Activated CD8-positive, alpha-beta memory T cell treated with anti-CD3 and anti-CD28 coated beads, Interleukin-2, amount 10 ng/mL, durations not matched to agents 7 days and 5 days (primary cell): ENCODE measurements at regions not wholly inside any gene's neighbourhood (a gene's known extent, or its start where the extent isn't known, plus 50 kb on each side); places are given as distances from the start of the nearest gene placed in this dataset.

Experiments
- ATAC-seq: fragments of 150-1000 bp; cut with Tn5 transposase; one replicate; pipeline ENCODE4 v1.10.0; 2021; ENCODE audit warnings: moderate library complexity
- CTCF ChIA-PET: fragments of 350-600 bp; sonication (Branson Sonifier 250); formaldehyde crosslinking; loops from one replicate; lab custom pipeline; 2021; ENCODE audit warnings: antibody characterized with exemption; lab: Charles Lee
- DNase-seq: peaks from one replicate; pipeline ENCODE4 v3.0.0-alpha.2; 2020
- H3K27ac Mint-ChIP-seq: one replicate; pipeline ENCODE4 v1.8.0; 2021; ENCODE audit warnings: mild to moderate bottlenecking, mixed read lengths
- H3K27me3 Mint-ChIP-seq: one replicate; pipeline ENCODE4 v1.8.0; 2021; ENCODE audit warnings: mixed read lengths
- H3K36me3 Mint-ChIP-seq: one replicate; pipeline ENCODE4 v1.8.0; 2021; ENCODE audit warnings: mild to moderate bottlenecking, mixed read lengths
- H3K4me1 Mint-ChIP-seq: one replicate; pipeline ENCODE4 v1.8.0; 2021; ENCODE audit warnings: mixed read lengths
- H3K4me3 Mint-ChIP-seq: one replicate; pipeline ENCODE4 v1.8.0; 2021; ENCODE audit warnings: mild to moderate bottlenecking, moderate library complexity, mixed read lengths
- H3K9me3 Mint-ChIP-seq: one replicate; pipeline ENCODE4 v1.8.0; 2022; ENCODE audit warnings: low read depth, mixed read lengths

DNA sequence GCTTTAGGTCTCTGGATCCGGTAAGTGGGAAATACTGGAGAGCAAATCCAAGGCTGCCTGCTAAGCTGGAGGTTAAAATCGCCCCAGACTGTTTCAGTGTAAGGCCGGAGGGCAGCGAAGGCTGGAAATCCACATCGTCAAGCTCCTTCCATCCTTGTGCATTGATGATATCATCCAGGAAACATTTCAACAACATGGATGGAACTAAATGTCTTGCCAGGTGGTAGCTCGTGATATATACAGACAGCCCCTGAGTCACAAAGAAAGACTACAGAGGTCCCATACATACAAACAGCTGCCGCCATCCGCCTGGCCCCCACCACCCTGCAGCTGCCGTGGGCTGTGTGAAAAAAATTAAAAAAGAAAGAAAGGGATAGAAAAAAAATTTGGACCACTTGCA is 148.9 kb upstream of the RBPJ start:
- Mint-ChIP-seq H3K9me3 (no peaks in the 10 kb centered on the region), H3K27ac (no peak overlapping the region), H3K27me3 (peaks cover 8% of the 10 kb centered on the region), H3K4me3 (no peak overlapping the region), H3K4me1 (peaks cover 4% of the 10 kb centered on the region), H3K36me3 (no peaks in the 10 kb centered on the region)
- CTCF ChIA-PET: no interaction called here
- peak; percentile 16 for DNase-seq
- ATAC-seq: no peak

DNA sequence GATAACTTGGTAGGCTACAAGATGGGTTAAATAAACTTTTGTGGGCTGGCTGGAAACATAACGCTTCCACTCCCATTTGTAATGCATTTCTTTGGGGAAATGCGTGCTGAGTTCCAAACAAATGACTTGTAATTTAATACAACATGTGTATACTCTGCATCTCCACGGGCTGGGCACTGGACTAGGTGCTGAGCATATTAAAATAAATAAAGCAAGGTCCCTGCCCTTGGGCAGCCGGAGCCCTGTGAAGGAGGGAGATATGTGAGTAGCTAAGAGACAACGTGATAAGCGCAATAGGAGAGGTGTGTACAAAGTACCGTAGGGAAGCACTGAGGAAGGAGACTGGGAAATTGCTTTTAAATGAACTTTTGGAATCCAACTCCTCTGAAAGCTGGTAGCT is 147.2 kb upstream of the RBPJ start:
- H3K9me3 Mint-ChIP-seq: no peaks in the 10 kb centered on the region
- no peak overlapping the region for H3K27ac Mint-ChIP-seq
- no peaks in the 10 kb centered on the region for H3K36me3 Mint-ChIP-seq
- DNase-seq (peak; percentile 15), ATAC-seq (no peak)
- H3K4me3 Mint-ChIP-seq: no peak overlapping the region
- peaks cover 8% of the 10 kb centered on the region for H3K27me3 Mint-ChIP-seq
- CTCF ChIA-PET: interaction anchor here (1.0 to 1.5 kb wide), 2 partner anchors 23 to 29 kb away, joined by 3 to 4 read pairs; no protein-coding TSS in a partner anchor
- H3K4me1 Mint-ChIP-seq: peaks cover 4% of the 10 kb centered on the region

DNA sequence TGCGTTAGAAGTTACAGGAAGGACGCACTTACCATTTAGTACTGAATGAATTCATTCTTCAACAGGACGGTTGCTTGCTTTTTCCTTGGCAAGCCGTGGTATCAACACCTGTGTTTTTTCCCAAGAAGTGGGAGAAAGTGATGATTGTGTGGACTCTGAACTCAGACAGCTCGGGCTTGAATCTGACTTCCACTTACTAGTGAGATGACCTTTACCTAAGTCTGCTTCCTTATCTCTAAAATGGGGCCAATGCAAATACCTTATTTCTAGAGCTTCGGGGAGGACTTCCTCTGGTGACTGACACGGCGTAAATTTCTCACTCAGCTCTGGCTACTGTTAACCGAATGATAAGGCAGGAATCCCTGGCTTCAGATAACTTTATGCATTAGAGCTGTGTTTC is 146.8 kb upstream of the RBPJ start:
- Mint-ChIP-seq H3K27me3 (peaks cover 8% of the 10 kb centered on the region), H3K4me1 (peaks cover 7% of the 10 kb centered on the region), H3K9me3 (no peaks in the 10 kb centered on the region), H3K4me3 (no peak overlapping the region), H3K36me3 (no peaks in the 10 kb centered on the region), H3K27ac (no peak overlapping the region)
- CTCF ChIA-PET: interaction anchor here (1.0 to 1.5 kb wide), 2 partner anchors 22 to 29 kb away, joined by 3 to 4 read pairs; no protein-coding TSS in a partner anchor
- ATAC-seq (no peak), DNase-seq (peak; percentile 5)

DNA sequence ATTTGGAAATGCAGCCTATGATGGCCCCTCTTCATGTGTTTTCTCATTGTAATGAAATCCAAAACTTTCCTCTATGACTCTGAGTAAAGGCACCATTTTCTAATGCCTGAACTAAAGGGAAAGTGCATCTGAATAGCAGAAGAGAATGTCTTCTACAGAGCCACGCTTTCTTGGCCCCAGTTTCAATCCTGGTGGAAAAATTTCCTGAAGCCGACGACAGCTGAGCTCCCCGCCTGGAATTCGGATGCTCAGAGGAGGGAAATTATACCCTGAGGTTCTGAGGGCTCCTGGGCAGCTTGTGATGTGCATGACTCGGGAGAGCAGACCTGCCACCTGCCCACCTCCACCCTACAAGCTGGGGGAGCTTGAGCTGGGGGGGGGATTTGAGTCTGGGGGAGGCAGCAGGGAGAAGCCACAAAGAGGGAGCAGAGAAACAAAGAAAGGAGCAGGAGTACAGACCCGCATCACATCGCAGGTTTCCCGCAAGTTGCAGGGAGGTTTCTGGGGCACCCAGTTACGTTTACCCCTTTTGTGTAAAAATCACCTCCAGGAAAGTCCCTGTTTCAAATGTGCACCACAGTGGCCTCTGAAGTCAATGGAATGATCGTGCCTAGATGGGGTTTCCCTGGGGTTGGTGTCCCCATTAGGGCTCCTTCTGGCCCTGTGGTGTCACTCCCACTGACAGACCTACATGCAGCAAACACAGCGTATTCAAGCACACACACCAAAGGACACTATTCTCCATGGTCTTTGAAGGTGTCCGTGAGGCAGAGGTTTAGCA is 145.6 kb upstream of the RBPJ start:
- Mint-ChIP-seq H3K27me3 (peaks cover 8% of the 10 kb centered on the region), H3K27ac (no peak overlapping the region), H3K9me3 (no peaks in the 10 kb centered on the region), H3K36me3 (peaks cover 1% of the 10 kb centered on the region), H3K4me3 (no peak overlapping the region), H3K4me1 (peaks cover 12% of the 10 kb centered on the region)
- CTCF ChIA-PET: interaction anchor here (1.5 kb wide), 1 partner anchor 30 kb away, joined by 3 read pairs; no protein-coding TSS in a partner anchor
- ATAC-seq: no peak
- DNase-seq: peak; percentile 40

DNA sequence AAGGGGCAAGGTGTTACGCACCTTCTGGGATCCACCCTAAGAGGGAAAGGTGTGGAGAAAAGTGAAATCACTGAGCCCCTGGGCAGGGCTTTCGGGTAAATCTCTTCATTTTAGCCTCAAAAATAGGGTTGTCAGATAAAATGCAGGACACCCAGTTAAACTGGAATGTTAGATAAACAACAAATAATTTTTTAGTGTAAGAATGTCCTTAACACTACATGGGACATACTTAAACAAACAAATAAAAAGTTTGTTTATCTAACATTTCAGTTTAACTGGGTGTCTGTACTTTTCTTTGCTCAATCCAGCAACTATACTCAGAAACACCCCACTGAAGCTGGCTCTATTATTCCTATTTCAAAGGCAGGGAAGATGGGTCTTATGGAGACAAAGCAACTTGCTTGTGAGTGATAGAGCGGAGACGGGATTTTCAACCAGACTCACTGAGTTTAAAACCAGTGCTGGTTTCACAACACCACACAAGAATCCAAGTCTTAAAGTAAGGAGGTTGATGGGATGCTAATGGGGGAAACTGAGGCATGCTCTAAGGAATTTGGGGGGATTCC is 144.8 kb upstream of the RBPJ start:
- H3K4me3 Mint-ChIP-seq: no peak overlapping the region
- CTCF ChIA-PET: no interaction called here
- no peaks in the 10 kb centered on the region for H3K9me3 Mint-ChIP-seq

DNA sequence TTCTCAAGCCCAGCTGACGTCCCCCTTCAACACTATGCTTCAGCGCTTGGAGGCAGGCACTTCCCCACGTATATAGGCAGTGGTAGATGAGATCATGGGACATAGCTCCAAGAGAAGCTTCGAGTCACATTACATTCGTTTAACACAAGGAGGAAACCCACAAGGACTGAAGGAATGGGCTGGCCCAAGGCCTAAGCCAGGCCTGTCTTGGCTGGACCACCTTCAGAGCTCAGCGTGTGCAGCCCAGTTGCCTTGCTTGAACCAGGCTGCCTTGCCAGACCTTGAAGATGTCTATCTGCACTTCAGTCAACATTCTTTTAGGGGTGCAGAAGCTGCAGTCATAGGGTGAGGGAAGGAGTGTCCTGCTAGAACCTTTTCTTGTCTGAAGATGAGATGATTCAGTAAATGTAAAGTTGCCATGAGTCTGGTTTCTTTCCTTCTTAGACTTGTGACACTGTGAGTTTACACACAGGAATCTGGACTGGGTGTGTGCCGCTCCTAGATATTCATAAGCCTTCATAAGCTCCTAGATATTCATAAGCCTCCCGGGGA is 144.1 kb upstream of the RBPJ start:
- Mint-ChIP-seq H3K36me3 (peaks cover 1% of the 10 kb centered on the region), H3K9me3 (no peaks in the 10 kb centered on the region), H3K4me3 (no peak overlapping the region), H3K27me3 (peaks cover 8% of the 10 kb centered on the region), H3K4me1 (peaks cover 12% of the 10 kb centered on the region), H3K27ac (no peak overlapping the region)
- CTCF ChIA-PET: no interaction called here
- no peak for ATAC-seq
- peak; percentile 37 for DNase-seq

More for the DNA sequence above, 144.8 kb upstream of the RBPJ start:
- Mint-ChIP-seq H3K27ac (no peak overlapping the region), H3K36me3 (peaks cover 1% of the 10 kb centered on the region), H3K4me1 (peaks cover 12% of the 10 kb centered on the region), H3K27me3 (peaks cover 8% of the 10 kb centered on the region)
- ATAC-seq (no peak), DNase-seq (no peak)

DNA sequence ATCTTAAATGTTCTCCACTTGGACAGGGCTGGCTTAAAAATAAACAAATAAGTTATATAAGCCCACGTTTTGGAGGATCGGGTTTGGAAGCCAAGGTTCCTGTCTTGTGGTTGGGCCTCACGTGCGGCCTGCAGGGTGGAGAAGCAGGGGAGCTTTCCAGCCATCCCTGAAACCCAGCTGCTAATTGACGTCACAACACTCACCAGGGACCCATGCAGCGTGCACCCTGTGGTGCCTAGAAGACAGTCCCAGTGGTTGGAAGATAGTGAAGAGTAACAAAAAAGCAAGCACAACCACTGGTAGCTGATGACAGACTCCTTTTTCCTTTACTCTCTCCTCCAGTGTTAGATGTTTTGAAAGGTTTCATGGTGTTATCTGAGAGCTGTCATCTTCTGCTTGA is 142.0 kb upstream of the RBPJ start:
- Mint-ChIP-seq H3K4me3 (no peak overlapping the region), H3K4me1 (peaks cover 12% of the 10 kb centered on the region), H3K27me3 (no peaks in the 10 kb centered on the region), H3K9me3 (no peaks in the 10 kb centered on the region), H3K27ac (peak overlapping the region; percentile 7), H3K36me3 (peaks cover 1% of the 10 kb centered on the region)
- no peak for ATAC-seq
- CTCF ChIA-PET: interaction anchor here (2.5 kb wide), 1 partner anchor 146 kb away, joined by 6 read pairs; no protein-coding TSS in a partner anchor
- DNase-seq: peak; percentile 23

DNA sequence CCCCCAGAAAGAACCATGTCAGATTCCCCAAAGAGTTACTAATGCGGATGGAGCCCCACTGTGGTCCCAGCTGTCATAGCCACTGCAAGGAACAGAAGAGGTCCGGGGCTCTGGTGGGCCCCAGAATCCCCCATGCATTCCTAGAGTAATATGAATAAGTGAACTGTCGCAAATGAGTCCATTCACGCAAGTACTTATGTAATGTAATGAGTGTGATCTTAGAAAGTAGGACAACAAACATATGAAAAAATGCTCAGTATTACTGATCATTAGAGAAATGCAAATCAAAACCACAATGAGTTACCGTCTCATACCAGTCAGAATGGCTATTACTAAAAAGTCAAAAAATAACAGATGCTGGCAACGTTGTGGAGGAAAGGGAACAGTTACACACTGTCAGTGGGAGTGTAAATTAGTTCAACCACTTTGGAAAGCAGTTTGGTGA is 141.5 kb upstream of the RBPJ start:
- DNase-seq (peak; percentile 39), ATAC-seq (no peak)
- Mint-ChIP-seq H3K27me3 (no peaks in the 10 kb centered on the region), H3K27ac (peak overlapping the region; percentile 7), H3K4me1 (peaks cover 12% of the 10 kb centered on the region), H3K4me3 (no peak overlapping the region), H3K9me3 (no peaks in the 10 kb centered on the region), H3K36me3 (peaks cover 1% of the 10 kb centered on the region)
- CTCF ChIA-PET: interaction anchor here (2.5 kb wide), 1 partner anchor 146 kb away, joined by 6 read pairs; no protein-coding TSS in a partner anchor

DNA sequence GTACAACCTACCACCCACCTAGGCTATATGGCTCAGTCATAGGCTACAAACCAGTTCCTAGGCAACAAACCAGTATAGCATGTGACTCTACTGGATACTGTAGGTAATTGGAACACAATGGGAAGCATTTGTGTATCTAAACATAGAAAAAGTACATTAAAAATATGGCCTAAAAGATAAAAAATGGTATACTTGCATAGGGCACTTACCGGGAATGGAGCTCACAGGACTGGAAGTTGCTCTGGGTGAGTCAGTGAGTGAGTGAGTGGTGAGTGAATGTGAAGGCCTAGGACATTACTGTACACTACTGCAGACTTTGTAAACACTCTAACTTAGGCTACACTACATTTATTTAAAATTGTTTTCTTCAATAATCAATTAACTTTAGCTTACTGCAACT is 139.2 kb upstream of the RBPJ start:
- ATAC-seq: no peak
- no peak overlapping the region for H3K27ac Mint-ChIP-seq
- CTCF ChIA-PET: interaction anchor here (1.5 kb wide), 1 partner anchor 16 kb away, joined by 3 read pairs; no protein-coding TSS in a partner anchor

DNA sequence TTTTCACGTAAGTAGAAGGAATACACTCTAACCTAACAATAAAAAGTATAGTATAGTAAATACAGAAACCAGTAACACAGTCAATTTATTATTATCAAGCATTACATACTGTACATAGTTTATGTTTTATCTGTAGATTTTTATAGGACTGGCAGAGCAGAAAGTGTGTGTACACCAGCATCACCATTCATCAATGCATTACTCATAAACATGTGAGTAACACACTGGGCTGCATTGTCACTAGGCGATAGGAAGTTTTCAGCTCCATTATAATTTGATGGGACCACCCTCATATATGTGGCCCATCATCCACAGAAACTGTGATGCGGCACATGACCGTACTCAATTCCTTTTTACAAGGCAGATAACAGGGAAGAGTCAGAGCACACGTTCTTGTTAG is 137.8 kb upstream of the RBPJ start:
- no peak for DNase-seq
- no peak for ATAC-seq
- CTCF ChIA-PET: interaction anchor here (1.4 to 1.5 kb wide), 2 partner anchors 14 to 226 kb away, joined by 3 read pairs; no protein-coding TSS in a partner anchor
- H3K36me3 Mint-ChIP-seq: peaks cover 1% of the 10 kb centered on the region
- H3K4me1 Mint-ChIP-seq: peaks cover 8% of the 10 kb centered on the region
- no peaks in the 10 kb centered on the region for H3K9me3 Mint-ChIP-seq
- no peak overlapping the region for H3K4me3 Mint-ChIP-seq
- no peaks in the 10 kb centered on the region for H3K27me3 Mint-ChIP-seq
- H3K27ac Mint-ChIP-seq: no peak overlapping the region

More for the DNA sequence above, 139.2 kb upstream of the RBPJ start:
- DNase-seq: peak; percentile 16
- Mint-ChIP-seq H3K4me3 (no peak overlapping the region), H3K36me3 (peaks cover 1% of the 10 kb centered on the region), H3K9me3 (no peaks in the 10 kb centered on the region), H3K27me3 (no peaks in the 10 kb centered on the region), H3K4me1 (peaks cover 8% of the 10 kb centered on the region)

DNA sequence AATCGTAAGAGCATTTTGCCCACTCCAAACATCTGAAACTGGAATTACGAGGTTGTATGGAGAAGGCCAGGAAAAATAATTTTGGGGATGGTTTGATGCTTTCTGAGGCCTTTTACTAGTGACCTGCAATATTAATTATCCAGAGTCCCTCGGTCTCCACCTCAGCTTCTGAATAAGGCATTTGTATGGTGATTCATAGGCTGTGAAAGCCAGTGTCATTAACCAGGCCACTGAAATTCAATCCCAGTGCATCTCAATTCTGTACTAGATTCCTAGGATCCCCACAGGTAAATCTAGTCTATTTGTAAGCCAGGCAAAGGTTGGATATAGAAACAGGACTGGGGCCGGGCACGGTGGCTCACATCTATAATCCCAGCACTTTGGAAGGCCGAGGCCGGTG is 135.4 kb upstream of the RBPJ start:
- CTCF ChIA-PET: no interaction called here
- H3K27me3 Mint-ChIP-seq: no peaks in the 10 kb centered on the region
- no peaks in the 10 kb centered on the region for H3K4me1 Mint-ChIP-seq
- H3K36me3 Mint-ChIP-seq: peaks cover 2% of the 10 kb centered on the region
- DNase-seq (no peak), ATAC-seq (no peak)
- no peak overlapping the region for H3K4me3 Mint-ChIP-seq
- H3K9me3 Mint-ChIP-seq: no peaks in the 10 kb centered on the region
- no peak overlapping the region for H3K27ac Mint-ChIP-seq

DNA sequence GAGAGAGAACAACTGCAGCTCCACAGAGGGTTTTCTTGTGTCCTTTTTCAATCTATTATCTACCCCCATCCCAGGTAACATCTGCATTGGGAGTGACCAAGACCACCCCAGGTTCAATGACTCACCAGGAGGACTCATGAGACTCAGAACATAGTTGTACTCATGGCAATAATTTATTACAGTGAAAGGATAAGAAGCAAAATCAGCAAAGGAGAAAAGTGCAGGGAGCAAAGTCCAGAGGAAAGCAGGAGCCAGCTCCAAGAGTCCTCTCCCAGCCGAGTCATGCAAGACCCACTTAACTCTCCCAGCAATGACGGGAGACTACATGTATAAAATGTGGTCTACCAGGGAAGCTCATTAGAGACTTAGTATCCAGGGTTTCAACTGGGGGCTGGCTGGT is 129.5 kb upstream of the RBPJ start:
- Mint-ChIP-seq H3K36me3 (peaks cover 15% of the 10 kb centered on the region), H3K9me3 (no peaks in the 10 kb centered on the region), H3K27me3 (peaks cover 9% of the 10 kb centered on the region), H3K4me3 (no peak overlapping the region), H3K4me1 (peaks cover 31% of the 10 kb centered on the region), H3K27ac (no peak overlapping the region)
- no peak for ATAC-seq
- CTCF ChIA-PET: no interaction called here
- no peak for DNase-seq
